IPS-18c (cell line): ENCODE measurements at regions not wholly inside any gene's neighbourhood (a gene's known extent, or its start where the extent isn't known, plus 50 kb on each side); places are given as distances from the start of the nearest gene placed in this dataset.
"Not testable (repeated sequence)": the region's sequence is repeated elsewhere in the genome, so short reads cannot be mapped to it uniquely, and the experiment has no call there.

ENCODE experiments used
- H3K4me3 ChIP-seq: 2 replicates; pipeline ENCODE4 v1.7.0; 2013; ENCODE audit warnings: low read depth, mild to moderate bottlenecking, low read length, moderate library complexity; ENCODE audit not compliant: insufficient read depth
- H3K9me3 ChIP-seq: one replicate; pipeline ENCODE4 v1.6.1; 2013; ENCODE audit warnings: mild to moderate bottlenecking, low read length, moderate library complexity; ENCODE audit not compliant: control insufficient read depth, insufficient read depth

GRCh38 chr14:106170163-106170658, 643.8 kb downstream of the TMEM121 start:
- peaks cover 10% of the 10 kb centered on the region for H3K9me3 ChIP-seq
- not testable (repeated sequence) for H3K4me3 ChIP-seq

- Histone ChIP-seq H3K4me3 (no peak overlapping the region), H3K9me3 (peaks cover 4% of the 10 kb centered on the region)
These were observed 647.8 kb downstream of the TMEM121 start for GRCh38 chr14:106174206-106174605.

GRCh38 chr14:106177266-106178246, 651.2 kb downstream of the TMEM121 start:
- not testable (repeated sequence) for H3K9me3 ChIP-seq

DNA sequence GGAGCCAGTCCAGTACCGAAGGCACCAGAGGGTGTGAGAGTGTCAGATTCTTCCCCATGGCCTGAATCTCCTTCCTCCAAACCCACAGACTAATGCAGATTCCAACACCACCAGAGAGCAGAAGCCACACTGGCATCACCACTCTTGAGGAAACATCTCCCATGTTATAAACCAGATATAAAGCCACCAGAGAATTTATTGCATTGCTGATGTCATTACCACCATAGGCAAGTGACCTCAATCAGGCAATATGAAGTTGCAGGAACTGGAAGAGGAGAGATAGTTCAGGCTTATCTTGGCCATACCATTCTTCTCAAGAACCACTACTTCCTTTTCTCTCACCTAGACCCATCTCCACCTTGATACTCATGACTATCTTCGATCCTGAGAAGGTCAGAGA, 653.4 kb downstream of the TMEM121 start:
- Histone ChIP-seq H3K9me3 (peaks cover 6% of the 10 kb centered on the region), H3K4me3 (no peak overlapping the region)

More at GRCh38 chr14:106177266-106178246, 651.2 kb downstream of the TMEM121 start:
- not testable (repeated sequence) for H3K4me3 ChIP-seq

DNA sequence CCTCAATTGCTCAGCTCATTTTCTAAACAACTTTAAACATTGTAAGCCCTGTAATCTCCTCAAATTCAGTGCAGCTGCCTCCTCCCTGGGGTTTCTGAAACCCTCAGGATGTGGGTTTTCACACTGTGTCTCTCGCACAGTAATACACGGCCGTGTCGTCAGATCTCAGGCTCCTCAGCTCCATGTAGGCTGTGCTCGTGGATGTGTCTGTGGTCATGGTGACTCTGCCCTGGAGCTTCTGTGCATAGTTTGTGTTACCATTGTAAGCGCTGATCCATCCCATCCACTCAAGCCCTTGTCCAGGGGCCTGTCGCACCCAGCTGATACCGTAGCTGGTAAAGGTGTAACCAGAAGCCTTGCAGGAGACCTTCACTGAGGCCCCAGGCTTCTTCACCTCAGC, 658.4 kb downstream of the TMEM121 start:
- not testable (repeated sequence) for H3K4me3 ChIP-seq, H3K9me3 ChIP-seq

GRCh38 chr14:106185174-106185836, 658.9 kb downstream of the TMEM121 start:
- H3K4me3 ChIP-seq, H3K9me3 ChIP-seq: not testable (repeated sequence)

GRCh38 chr14:106185837-106186233, 659.5 kb downstream of the TMEM121 start:
- H3K9me3 ChIP-seq, result no peaks in the 10 kb centered on the region
- H3K4me3 ChIP-seq, result no peak overlapping the region

- no peak overlapping the region; the same call in 1 of the 2 replicates for H3K4me3 ChIP-seq
- H3K9me3 ChIP-seq, result no peaks in the 10 kb centered on the region
These were observed 660.8 kb downstream of the TMEM121 start for GRCh38 chr14:106187216-106187615.

DNA sequence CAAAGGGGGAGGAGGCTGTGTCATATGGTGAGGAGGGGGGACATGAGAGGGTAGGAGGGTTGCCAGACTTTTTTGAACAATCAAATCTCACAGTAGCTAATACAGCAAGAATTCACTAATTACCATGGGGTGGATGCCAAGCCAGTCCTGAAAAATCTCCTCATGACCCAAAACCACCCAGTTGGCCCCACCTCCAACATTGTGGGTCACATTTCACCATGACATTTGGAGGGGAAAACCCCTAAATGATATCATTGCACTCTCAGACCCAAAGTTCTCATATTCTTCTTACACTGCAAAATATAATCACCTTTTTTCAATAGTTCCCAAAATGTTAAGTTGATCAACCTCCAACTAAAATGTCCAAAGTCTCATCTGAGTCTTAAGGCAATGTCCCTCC, 666.3 kb downstream of the TMEM121 start:
- H3K4me3 ChIP-seq, H3K9me3 ChIP-seq: not testable (repeated sequence)

DNA sequence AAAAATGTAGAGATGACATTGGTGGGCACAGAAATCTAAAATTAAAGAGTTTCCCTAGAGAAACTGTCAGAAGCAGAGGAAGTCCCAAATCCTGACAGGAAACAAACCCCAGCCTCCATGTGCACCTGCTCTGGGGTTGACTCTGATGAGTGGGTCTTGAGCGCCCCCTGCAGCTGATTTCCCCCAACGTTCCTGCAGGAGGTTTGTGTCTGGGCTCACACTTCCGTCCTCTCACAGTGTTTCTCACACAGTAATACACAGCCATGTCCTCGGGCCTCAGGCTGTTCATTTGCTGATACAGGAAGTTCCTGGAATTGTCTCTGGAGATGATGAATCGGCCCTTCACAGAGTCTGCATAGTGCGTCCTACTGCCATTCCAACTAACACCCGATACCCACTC, 670.1 kb downstream of the TMEM121 start:
- H3K4me3 ChIP-seq, H3K9me3 ChIP-seq: not testable (repeated sequence)

DNA sequence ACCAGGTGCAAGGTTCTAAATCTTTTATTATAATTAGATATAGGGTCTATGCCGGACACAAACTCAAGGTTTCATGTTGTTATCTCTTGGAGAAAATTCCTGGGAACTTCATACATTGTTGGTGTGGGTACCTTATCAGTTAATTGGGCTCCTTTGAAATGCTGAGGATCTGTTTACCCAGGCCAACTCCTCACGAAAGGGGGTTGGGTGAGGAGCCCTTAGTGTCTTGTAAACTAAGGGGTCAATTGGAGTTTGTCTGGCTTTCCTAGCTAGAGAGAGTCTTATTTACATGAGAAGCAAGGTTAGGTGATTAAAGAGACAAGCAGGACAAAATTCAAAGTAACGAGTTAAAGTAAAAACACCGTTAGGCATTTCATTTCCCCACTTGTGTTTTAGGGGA, 670.9 kb downstream of the TMEM121 start:
- not testable (repeated sequence) for H3K4me3 ChIP-seq, H3K9me3 ChIP-seq

DNA sequence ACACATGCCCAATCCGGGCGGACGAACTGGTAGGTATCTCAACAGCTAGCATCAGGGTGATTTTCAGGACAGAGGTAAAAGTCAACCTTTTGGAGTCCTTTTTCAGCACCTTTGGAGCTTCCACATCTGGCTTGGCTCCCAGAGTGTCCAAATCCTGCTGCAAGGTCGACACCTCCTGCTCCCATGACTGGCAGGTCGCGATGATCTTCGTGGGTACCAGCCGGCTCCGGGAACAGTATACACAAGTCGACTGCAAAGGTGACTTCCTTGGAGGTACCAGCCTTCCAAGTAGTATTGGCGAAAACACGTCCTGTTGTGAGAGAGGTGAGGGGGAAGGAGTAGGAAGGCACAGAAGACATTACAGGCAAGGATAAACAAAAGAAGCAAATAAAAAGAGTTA, 672.7 kb downstream of the TMEM121 start:
- Histone ChIP-seq H3K9me3 (peaks cover 4% of the 10 kb centered on the region), H3K4me3 (no peak overlapping the region)

DNA sequence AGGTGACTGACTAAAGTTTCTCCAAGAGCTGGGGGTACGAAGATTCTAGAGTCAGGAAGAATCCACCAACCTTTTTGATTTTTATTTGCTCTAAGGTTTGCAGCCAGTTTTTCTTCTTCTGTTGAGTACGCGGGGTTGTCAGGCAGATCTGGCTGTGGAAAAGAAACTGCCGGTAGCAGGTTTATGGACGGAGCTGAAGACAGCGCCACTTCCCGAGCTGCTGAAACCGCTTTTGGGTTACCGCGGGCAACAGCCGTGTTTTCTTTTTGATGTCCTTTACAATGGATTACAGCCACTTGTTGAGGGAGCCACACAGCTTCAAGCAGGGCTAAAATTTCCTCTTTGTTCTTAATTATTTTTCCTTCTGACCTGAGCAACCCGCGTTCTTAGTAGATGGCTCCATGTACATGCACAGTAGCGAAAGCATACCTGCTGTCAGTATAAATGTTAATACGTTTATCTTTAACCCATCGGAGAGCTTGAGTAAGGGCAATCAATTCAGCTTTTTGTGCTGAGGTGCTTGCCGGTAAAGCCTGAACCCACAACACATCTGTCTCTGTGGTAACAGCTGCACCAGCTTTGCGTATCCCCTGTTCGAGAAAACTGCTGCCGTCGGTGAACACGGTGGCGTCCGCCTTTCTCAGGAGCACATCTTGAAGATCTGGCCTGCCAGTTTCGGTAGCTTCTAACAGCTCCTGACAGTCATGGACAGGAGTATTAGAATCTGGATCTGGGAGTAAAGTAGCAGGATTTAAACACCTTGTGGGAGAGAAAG, 674.3 kb downstream of the TMEM121 start:
- Histone ChIP-seq H3K4me3 (no peak overlapping the region), H3K9me3 (peaks cover 9% of the 10 kb centered on the region)

DNA sequence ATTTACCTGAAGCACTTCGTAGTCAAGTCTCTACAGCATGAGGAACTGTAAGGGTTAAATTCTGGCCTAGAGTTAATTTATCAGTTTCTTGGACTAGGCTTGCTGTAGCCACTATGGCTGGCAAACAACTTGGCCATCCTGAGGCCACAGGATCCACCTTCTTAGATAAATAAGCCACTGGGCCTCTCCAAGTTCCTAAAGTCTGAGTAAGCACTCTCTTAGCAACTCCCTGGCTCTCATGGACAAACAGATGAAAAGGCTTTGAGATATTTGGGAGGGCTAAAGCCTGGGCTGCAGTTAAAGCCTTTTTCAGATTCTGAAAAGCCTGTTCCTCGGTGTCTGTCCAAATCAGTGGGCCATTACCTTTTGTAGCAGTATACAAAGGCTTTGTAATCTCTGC, 675.0 kb downstream of the TMEM121 start:
- peaks cover 9% of the 10 kb centered on the region for H3K9me3 ChIP-seq

DNA sequence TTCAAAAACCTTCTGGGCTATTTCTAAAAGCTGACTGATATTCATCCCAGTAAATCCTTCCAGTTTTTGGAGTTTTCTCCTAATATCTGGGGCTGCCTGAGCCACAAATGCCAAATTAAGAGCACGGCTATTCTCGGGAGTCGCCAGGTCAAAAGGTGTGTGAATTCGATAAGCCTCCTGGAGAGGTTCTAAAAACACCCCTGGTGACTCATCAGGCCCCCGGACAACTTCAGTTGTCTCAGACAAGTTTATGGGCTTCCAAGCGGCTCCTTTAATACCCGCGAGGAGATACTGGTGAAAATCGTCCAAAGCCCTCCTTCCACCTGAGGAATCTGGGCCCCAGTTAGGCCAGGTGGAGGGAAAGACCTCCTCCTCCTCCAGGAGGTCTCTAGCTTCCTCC, 677.1 kb downstream of the TMEM121 start:
- Histone ChIP-seq H3K9me3 (peaks cover 18% of the 10 kb centered on the region), H3K4me3 (no peak overlapping the region)

More for the DNA sequence above, 675.0 kb downstream of the TMEM121 start:
- H3K4me3 ChIP-seq, result no peak overlapping the region

DNA sequence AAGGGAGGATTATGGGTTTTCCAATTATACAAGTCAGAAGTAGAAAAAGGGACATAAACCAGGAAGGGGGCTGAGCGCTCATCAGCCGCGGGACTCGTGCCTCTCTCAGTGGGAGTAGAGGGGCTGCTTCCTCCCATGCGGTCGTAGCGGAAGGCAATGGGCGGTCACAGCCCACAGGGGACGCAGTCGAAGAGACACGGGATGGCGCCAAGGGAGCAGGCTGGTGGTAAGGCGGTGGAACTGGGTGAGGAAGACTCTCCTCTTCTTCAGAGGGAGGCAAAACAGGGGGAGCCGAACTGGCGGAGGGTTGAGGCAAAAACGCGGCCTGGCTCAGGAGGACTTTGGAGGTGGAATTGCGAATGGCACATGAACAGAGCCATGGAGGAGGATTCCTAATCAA, 677.7 kb downstream of the TMEM121 start:
- no peak overlapping the region for H3K4me3 ChIP-seq
- H3K9me3 ChIP-seq, result peaks cover 18% of the 10 kb centered on the region

DNA sequence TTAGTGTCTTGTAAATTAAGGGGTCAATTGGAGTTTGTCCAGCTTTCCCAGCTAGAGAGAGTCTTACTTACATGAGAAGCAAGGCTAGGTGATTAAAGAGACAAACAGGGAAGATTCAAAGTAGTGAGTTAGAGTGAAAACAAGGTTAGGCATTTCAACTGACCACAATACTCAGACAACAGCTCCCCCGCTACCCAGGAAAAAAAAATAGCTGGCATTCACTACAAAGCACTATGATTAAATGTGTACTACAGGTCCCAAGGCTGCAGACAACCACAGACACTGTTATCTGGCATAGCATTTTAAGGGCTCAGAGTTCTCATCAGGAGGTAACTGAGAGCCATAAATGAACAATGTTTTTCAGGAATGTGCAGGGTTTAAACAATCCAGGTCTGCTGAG, 680.9 kb downstream of the TMEM121 start:
- Histone ChIP-seq H3K4me3 (no peak overlapping the region), H3K9me3 (peaks cover 21% of the 10 kb centered on the region)
